ENCODE measurements at regions not wholly inside any gene's neighbourhood (a gene's known extent, or its start where the extent isn't known, plus 50 kb on each side); places are given as distances from the start of the nearest gene placed in this dataset.
A peak's percentile ranks its signal among the peaks of the same experiment; 100 is the strongest.

DNA sequence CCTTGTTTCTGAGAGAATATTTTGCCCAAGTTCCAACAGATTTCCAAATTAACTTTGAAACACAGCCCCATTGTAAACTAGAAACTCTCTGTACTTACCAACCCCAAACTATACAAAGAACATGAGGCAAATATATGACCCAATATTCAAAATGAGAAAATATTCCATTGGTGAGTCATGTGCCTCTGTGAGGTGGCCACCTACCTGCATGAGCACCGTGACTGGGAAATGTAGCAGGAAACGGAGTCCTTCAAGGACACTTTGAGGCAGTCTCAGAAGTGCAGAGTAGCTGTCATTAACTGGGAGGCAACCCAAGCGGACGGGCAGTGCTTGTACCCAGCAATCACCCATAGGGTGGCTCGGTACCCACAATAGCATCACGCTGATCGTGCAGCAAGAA is 335.5 kb upstream of the NOX3 start:
- Histone ChIP-seq H3K27me3 (ENCODE audit: control insufficient read depth in 1 of 2, insufficient read depth in 2 of 2, low read length in 2 of 2) (no peaks in the 10 kb centered on the region), H3K4me1 (ENCODE audit: control insufficient read depth in 2 of 2, insufficient read depth in 2 of 2, low read length in 1 of 2) (no peaks in the 10 kb centered on the region), H3K4me3 (ENCODE audit: low read depth in 1 of 2, low read length in 2 of 2) (no peak overlapping the region), H3K27ac (ENCODE audit: low read depth in 2 of 2, low read length in 1 of 2) (no peak overlapping the region), H3K36me3 (ENCODE audit: control insufficient read depth in 2 of 2, insufficient read depth in 2 of 2, low read length in 1 of 2) (no peaks in the 10 kb centered on the region), H3K9me3 (ENCODE audit: control insufficient read depth in 2 of 2, insufficient read depth in 1 of 2, low read depth in 1 of 2, low read length in 1 of 2) (peaks cover 0 to 2% of the 10 kb centered on the region in 2 donors)
- WGBS, 2 donors: 86 to 90% methylated on average over 7 of the region's 7 CpGs

DNA sequence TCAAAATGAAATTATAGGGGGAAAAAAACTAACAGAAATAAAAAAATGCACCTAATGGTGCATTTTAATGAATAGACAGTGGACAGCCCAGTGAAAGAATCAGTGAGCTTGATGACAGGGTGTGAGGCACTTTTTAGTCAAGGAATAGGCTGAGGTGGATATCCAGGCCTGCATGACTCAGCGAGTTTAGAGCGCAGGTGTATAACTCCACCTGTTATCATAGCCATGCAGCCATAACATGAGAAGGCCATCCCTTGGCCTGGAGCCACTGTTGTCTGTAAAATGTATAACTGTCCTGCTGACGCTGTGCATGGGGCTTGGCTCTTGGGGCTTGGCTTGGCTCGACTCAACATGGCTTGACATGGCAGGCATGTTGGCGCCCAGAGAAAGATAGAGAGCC is 331.5 kb upstream of the NOX3 start:
- Histone ChIP-seq H3K27me3 (ENCODE audit: control insufficient read depth in 1 of 2, insufficient read depth in 2 of 2, low read length in 2 of 2) (no peaks in the 10 kb centered on the region), H3K27ac (ENCODE audit: low read depth in 2 of 2, low read length in 1 of 2) (no peak overlapping the region), H3K4me1 (ENCODE audit: control insufficient read depth in 2 of 2, insufficient read depth in 2 of 2, low read length in 1 of 2) (no peaks in the 10 kb centered on the region), H3K9me3 (ENCODE audit: control insufficient read depth in 2 of 2, insufficient read depth in 1 of 2, low read depth in 1 of 2, low read length in 1 of 2) (peaks cover 0 to 2% of the 10 kb centered on the region in 2 donors), H3K4me3 (ENCODE audit: low read depth in 1 of 2, low read length in 2 of 2) (no peak overlapping the region), H3K36me3 (ENCODE audit: control insufficient read depth in 2 of 2, insufficient read depth in 2 of 2, low read length in 1 of 2) (no peaks in the 10 kb centered on the region)
- 85 to 95% methylated on average over 5 of the region's 5 CpGs for WGBS, 2 donors

DNA sequence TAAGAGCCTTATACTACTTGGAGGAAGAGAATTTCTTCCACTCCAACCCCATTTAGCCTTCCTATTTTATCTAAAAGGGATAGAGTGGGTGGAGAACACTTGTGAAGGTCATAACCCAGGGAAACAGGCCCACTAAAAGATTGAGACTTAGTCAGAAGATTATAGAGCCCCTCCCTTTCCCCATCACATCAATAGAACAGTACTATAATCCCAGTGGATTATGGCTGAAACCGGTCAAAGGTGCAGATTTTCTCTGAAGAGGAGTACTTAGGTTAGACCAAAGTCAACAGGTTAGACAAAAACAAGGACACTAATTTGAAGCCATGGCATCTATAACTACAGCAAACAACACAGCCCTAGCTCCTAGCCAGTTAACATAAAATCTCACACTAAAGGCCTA is 330.9 kb upstream of the NOX3 start:
- no peaks in the 10 kb centered on the region for H3K27me3 ChIP-seq (ENCODE audit: control insufficient read depth in 1 of 2, insufficient read depth in 2 of 2, low read length in 2 of 2)
- H3K36me3 ChIP-seq (ENCODE audit: control insufficient read depth in 2 of 2, insufficient read depth in 2 of 2, low read length in 1 of 2): no peaks in the 10 kb centered on the region
- H3K4me1 ChIP-seq (ENCODE audit: control insufficient read depth in 2 of 2, insufficient read depth in 2 of 2, low read length in 1 of 2): no peaks in the 10 kb centered on the region
- 78 to 87% methylated on average over 1 of the region's 1 CpG for WGBS, 2 donors
- H3K27ac ChIP-seq (ENCODE audit: low read depth in 2 of 2, low read length in 1 of 2): peak overlapping the region in 1 of 2 donors; percentile 53
- H3K9me3 ChIP-seq (ENCODE audit: control insufficient read depth in 2 of 2, insufficient read depth in 1 of 2, low read depth in 1 of 2, low read length in 1 of 2): peaks cover 0 to 2% of the 10 kb centered on the region in 2 donors
- H3K4me3 ChIP-seq (ENCODE audit: low read depth in 1 of 2, low read length in 2 of 2): no peak overlapping the region

DNA sequence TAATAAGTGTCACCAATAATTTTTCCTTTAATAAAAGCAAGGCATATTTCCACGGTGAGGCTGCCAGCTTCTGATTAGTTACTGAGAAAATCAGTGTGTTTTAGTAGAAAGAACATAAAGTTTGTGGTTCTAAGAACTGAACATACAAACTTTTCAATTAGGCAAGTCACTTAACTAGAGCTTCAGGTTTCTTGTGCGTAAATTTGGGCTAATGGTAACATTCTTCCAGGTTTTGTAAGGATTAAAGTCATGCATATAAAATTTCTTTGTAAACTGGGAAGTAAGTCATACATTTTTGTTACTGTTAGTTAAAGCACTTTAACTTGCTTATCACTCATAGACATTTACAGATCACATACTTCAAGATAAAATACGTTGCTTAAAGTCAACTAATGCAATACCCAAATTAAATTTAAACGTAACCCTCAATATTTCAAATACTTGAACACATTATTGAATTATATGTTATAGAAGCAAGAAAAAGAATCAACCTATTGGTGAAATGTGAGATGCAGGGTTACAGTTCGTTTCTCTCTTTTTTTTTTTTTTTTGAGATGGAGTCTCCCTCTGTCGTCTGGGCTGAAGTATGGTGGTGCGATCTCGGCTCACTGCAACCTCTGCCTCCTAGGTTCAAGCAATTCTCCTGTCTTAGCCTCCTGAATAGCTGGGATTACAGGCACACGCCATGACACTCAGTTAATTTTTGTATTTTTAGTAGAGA is 327.3 kb upstream of the NOX3 start:
- H3K27ac ChIP-seq (ENCODE audit: low read depth in 2 of 2, low read length in 1 of 2): no peak overlapping the region
- peaks cover 0 to 2% of the 10 kb centered on the region in 2 donors for H3K4me1 ChIP-seq (ENCODE audit: control insufficient read depth in 2 of 2, insufficient read depth in 2 of 2, low read length in 1 of 2)
- H3K9me3 ChIP-seq (ENCODE audit: control insufficient read depth in 2 of 2, insufficient read depth in 1 of 2, low read depth in 1 of 2, low read length in 1 of 2): no peaks in the 10 kb centered on the region
- H3K27me3 ChIP-seq (ENCODE audit: control insufficient read depth in 1 of 2, insufficient read depth in 2 of 2, low read length in 2 of 2): no peaks in the 10 kb centered on the region
- H3K4me3 ChIP-seq (ENCODE audit: low read depth in 1 of 2, low read length in 2 of 2): no peak overlapping the region
- WGBS, 2 donors: 67 to 82% methylated on average over 9 of the region's 9 CpGs
- no peaks in the 10 kb centered on the region for H3K36me3 ChIP-seq (ENCODE audit: control insufficient read depth in 2 of 2, insufficient read depth in 2 of 2, low read length in 1 of 2)

DNA sequence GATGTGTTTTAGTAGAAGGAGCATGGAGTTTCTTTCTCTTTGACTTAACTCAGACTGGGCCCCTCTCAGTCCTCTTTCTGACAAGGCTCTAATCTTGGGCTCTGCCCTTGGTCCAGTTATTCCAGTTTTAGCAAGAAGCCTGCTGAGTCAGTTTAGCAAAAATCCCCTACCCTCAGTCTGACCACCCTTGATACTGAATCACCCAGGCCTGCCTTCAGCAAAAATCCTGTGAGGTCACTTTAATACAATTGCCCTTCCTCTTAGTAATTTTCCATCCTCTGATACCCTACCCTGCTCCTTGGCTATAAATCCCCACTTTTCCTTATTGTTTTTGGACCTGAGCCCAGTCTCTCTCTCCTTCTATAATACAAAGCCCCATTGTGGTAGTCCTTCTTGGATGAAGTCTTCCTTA is 326.7 kb upstream of the NOX3 start:
- Histone ChIP-seq H3K36me3 (ENCODE audit: control insufficient read depth in 2 of 2, insufficient read depth in 2 of 2, low read length in 1 of 2) (no peaks in the 10 kb centered on the region), H3K4me3 (ENCODE audit: low read depth in 1 of 2, low read length in 2 of 2) (no peak overlapping the region), H3K4me1 (ENCODE audit: control insufficient read depth in 2 of 2, insufficient read depth in 2 of 2, low read length in 1 of 2) (peaks cover 0 to 2% of the 10 kb centered on the region in 2 donors), H3K9me3 (ENCODE audit: control insufficient read depth in 2 of 2, insufficient read depth in 1 of 2, low read depth in 1 of 2, low read length in 1 of 2) (no peaks in the 10 kb centered on the region), H3K27ac (ENCODE audit: low read depth in 2 of 2, low read length in 1 of 2) (peak overlapping the region; percentile 7 to 9), H3K27me3 (ENCODE audit: control insufficient read depth in 1 of 2, insufficient read depth in 2 of 2, low read length in 2 of 2) (no peaks in the 10 kb centered on the region)

DNA sequence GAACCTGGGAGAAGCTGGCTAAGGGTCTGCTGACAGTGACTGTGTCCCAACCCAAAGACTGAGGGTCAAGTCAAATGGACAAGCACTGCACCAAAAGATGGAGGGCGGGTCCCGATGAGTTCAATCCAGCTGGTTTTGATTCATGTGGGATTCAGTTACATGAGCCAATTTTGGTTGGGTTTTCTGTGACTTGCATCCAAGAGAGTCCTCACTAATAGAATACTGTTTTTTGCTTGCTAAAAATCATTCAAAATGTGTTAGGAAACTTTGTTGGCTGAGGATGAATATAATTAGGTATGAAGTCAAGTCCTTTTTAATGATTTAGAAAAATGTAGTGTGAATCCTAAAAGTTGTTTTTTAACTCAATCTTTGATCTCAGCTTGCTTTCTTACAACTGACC is 323.8 kb upstream of the NOX3 start:
- WGBS, 2 donors: 76 to 78% methylated on average over 2 of the region's 2 CpGs

DNA sequence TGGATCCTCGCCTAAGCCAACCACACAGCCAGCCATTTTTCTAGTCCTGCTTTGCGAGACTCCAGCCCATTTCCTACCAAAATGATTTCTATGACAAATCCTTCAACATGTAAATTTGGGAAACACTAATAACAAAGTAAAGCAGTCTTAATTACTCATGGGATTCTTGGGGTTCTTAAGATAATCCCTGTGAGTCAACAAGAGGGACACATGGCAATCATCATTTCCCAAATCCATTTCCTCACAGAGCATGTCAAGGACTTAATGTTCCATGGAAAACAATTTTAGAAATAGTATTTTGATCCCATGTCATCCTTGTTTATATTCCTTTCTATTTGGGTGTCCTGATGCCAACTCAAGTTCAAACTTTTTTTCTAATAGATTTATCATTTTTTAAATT is 322.7 kb upstream of the NOX3 start:
- no peaks in the 10 kb centered on the region for H3K9me3 ChIP-seq (ENCODE audit: control insufficient read depth in 2 of 2, insufficient read depth in 1 of 2, low read depth in 1 of 2, low read length in 1 of 2)
- H3K4me1 ChIP-seq (ENCODE audit: control insufficient read depth in 2 of 2, insufficient read depth in 2 of 2, low read length in 1 of 2): peaks cover 0 to 2% of the 10 kb centered on the region in 2 donors
- H3K4me3 ChIP-seq (ENCODE audit: low read depth in 1 of 2, low read length in 2 of 2): no peak overlapping the region
- no peak overlapping the region for H3K27ac ChIP-seq (ENCODE audit: low read depth in 2 of 2, low read length in 1 of 2)
- WGBS, 2 donors: 76 to 77% methylated on average over 2 of the region's 2 CpGs
- H3K36me3 ChIP-seq (ENCODE audit: control insufficient read depth in 2 of 2, insufficient read depth in 2 of 2, low read length in 1 of 2): no peaks in the 10 kb centered on the region
- H3K27me3 ChIP-seq (ENCODE audit: control insufficient read depth in 1 of 2, insufficient read depth in 2 of 2, low read length in 2 of 2): no peaks in the 10 kb centered on the region

More for the DNA sequence above, 323.8 kb upstream of the NOX3 start:
- H3K4me1 ChIP-seq (ENCODE audit: control insufficient read depth in 2 of 2, insufficient read depth in 2 of 2, low read length in 1 of 2): peaks cover 0 to 2% of the 10 kb centered on the region in 2 donors
- H3K4me3 ChIP-seq (ENCODE audit: low read depth in 1 of 2, low read length in 2 of 2): no peak overlapping the region
- no peaks in the 10 kb centered on the region for H3K36me3 ChIP-seq (ENCODE audit: control insufficient read depth in 2 of 2, insufficient read depth in 2 of 2, low read length in 1 of 2)
- no peaks in the 10 kb centered on the region for H3K27me3 ChIP-seq (ENCODE audit: control insufficient read depth in 1 of 2, insufficient read depth in 2 of 2, low read length in 2 of 2)
- no peaks in the 10 kb centered on the region for H3K9me3 ChIP-seq (ENCODE audit: control insufficient read depth in 2 of 2, insufficient read depth in 1 of 2, low read depth in 1 of 2, low read length in 1 of 2)
- H3K27ac ChIP-seq (ENCODE audit: low read depth in 2 of 2, low read length in 1 of 2): no peak overlapping the region

DNA sequence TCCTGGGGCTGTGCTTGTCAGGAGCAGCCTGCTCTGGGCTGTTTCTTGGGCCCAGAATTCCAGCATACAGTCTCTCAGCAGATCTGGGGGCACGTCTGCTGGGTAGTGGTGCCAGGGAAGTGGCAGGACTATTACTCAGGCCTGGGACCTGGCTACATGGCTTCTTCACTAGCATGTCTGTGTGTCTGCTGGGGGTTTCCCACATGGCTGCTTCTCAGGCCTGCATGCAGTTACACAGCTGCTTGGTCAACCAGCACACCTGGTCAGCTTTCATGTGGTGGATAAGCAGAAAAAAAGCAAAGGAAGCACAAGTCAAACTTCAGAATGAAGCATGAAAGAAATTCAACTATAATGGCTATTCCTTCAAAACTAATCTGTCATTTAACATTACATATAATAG is 316.2 kb upstream of the NOX3 start:
- Histone ChIP-seq H3K4me1 (ENCODE audit: control insufficient read depth in 2 of 2, insufficient read depth in 2 of 2, low read length in 1 of 2) (no peaks in the 10 kb centered on the region), H3K27ac (ENCODE audit: low read depth in 2 of 2, low read length in 1 of 2) (no peak overlapping the region), H3K4me3 (ENCODE audit: low read depth in 1 of 2, low read length in 2 of 2) (no peak overlapping the region), H3K27me3 (ENCODE audit: control insufficient read depth in 1 of 2, insufficient read depth in 2 of 2, low read length in 2 of 2) (no peaks in the 10 kb centered on the region), H3K36me3 (ENCODE audit: control insufficient read depth in 2 of 2, insufficient read depth in 2 of 2, low read length in 1 of 2) (no peaks in the 10 kb centered on the region), H3K9me3 (ENCODE audit: control insufficient read depth in 2 of 2, insufficient read depth in 1 of 2, low read depth in 1 of 2, low read length in 1 of 2) (no peaks in the 10 kb centered on the region)
- WGBS, 2 donors: 88 to 100% methylated on average over 1 of the region's 1 CpG

DNA sequence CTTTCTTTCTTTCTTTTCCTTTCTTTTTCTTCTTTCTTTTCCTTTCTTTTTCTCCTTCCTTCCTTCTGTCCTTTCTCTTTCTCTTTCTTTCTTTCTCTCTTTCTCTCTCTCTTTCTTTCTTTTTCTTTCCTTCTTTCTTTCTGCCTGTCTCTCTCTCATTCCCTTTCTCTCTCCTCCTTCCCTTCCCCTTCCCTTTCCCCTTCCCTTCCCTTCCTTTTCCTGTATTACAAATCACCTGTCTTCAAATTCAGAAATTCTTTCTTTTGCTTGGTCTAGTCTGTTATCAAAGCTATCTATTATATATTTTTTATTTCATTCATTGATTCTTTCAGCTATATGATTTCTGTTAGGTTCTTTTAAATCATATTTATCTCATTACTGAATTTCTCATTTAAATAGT is 315.2 kb upstream of the NOX3 start:
- Histone ChIP-seq H3K4me1 (ENCODE audit: control insufficient read depth in 2 of 2, insufficient read depth in 2 of 2, low read length in 1 of 2) (no peaks in the 10 kb centered on the region), H3K4me3 (ENCODE audit: low read depth in 1 of 2, low read length in 2 of 2) (no peak overlapping the region), H3K27me3 (ENCODE audit: control insufficient read depth in 1 of 2, insufficient read depth in 2 of 2, low read length in 2 of 2) (no peaks in the 10 kb centered on the region), H3K9me3 (ENCODE audit: control insufficient read depth in 2 of 2, insufficient read depth in 1 of 2, low read depth in 1 of 2, low read length in 1 of 2) (no peaks in the 10 kb centered on the region), H3K27ac (ENCODE audit: low read depth in 2 of 2, low read length in 1 of 2) (no peak overlapping the region), H3K36me3 (ENCODE audit: control insufficient read depth in 2 of 2, insufficient read depth in 2 of 2, low read length in 1 of 2) (no peaks in the 10 kb centered on the region)

DNA sequence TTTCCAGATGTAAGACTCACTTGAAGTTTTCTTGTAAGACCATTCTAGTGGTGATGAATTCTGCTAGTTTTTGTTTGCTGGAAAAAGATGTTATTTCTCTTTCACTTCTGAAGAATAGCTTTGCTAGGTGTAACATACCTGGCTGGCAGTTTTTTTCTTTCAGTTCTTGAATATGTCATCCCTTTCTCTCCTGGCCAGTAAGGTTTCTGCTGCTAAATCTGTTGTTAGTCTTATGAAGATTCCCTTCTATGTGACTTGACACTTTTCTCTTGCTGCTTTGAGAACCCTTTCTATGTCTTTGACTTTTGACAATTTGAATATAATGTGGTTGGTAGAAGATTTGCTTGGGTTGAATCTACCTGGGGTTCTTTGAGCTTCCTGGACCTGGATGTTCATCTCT is 314.7 kb upstream of the NOX3 start:
- Histone ChIP-seq H3K9me3 (ENCODE audit: control insufficient read depth in 2 of 2, insufficient read depth in 1 of 2, low read depth in 1 of 2, low read length in 1 of 2) (no peaks in the 10 kb centered on the region), H3K36me3 (ENCODE audit: control insufficient read depth in 2 of 2, insufficient read depth in 2 of 2, low read length in 1 of 2) (no peaks in the 10 kb centered on the region), H3K4me3 (ENCODE audit: low read depth in 1 of 2, low read length in 2 of 2) (no peak overlapping the region), H3K4me1 (ENCODE audit: control insufficient read depth in 2 of 2, insufficient read depth in 2 of 2, low read length in 1 of 2) (no peaks in the 10 kb centered on the region), H3K27me3 (ENCODE audit: control insufficient read depth in 1 of 2, insufficient read depth in 2 of 2, low read length in 2 of 2) (no peaks in the 10 kb centered on the region), H3K27ac (ENCODE audit: low read depth in 2 of 2, low read length in 1 of 2) (no peak overlapping the region)
